ENCODE measurements at regions not wholly inside any gene's neighbourhood (a gene's known extent, or its start where the extent isn't known, plus 50 kb on each side); places are given as distances from the start of the nearest gene placed in this dataset.

- no peak for TF ChIP-seq CTCF (IDR thresholded peaks at IDR 0.05; ENCODE audit: low read depth, low read length)
- no peak for TF ChIP-seq POLR2A (IDR thresholded peaks at IDR 0.05; ENCODE audit: extremely low read depth, insufficient read length)
- TF ChIP-seq MAX (IDR thresholded peaks at IDR 0.05; ENCODE audit: low read depth, low read length), result no peak
Measured at GRCh38 chr4:110381784-110382183, 94.2 kb upstream of the ENPEP start.
